ENCODE measurements at regions not wholly inside any gene's neighbourhood (a gene's known extent, or its start where the extent isn't known, plus 50 kb on each side); places are given as distances from the start of the nearest gene placed in this dataset.

DNA sequence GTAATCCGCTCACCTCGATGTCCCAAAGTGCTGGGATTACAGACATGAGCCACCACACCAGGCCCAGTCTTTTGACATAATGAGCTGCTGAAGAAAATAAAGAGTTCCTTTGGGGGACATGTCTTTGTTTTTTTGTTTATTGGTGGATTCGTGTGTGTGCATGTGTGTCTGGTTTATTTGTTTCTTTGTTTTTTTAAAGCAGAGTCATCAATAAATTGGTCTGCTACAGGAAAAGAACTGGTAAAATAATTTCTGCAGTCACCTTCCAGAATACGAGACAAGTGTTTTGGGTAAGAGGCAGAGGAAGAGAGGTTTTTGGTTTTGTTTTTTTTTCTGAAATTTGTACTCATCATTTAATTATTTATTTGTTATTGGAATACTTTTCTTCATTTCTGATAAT lies 51.5 kb upstream of the PPP3CA start:
- TF ChIP-seq, protein P1, sequence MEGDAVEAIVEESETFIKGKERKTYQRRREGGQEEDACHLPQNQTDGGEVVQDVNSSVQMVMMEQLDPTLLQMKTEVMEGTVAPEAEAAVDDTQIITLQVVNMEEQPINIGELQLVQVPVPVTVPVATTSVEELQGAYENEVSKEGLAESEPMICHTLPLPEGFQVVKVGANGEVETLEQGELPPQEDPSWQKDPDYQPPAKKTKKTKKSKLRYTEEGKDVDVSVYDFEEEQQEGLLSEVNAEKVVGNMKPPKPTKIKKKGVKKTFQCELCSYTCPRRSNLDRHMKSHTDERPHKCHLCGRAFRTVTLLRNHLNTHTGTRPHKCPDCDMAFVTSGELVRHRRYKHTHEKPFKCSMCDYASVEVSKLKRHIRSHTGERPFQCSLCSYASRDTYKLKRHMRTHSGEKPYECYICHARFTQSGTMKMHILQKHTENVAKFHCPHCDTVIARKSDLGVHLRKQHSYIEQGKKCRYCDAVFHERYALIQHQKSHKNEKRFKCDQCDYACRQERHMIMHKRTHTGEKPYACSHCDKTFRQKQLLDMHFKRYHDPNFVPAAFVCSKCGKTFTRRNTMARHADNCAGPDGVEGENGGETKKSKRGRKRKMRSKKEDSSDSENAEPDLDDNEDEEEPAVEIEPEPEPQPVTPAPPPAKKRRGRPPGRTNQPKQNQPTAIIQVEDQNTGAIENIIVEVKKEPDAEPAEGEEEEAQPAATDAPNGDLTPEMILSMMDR (IDR thresholded peaks at IDR 0.05), result no peak
- no peak for TF ChIP-seq POLR2A (IDR thresholded peaks at IDR 0.05)
